Liver (tissue), 8 donors: ENCODE measurements at regions not wholly inside any gene's neighbourhood (a gene's known extent, or its start where the extent isn't known, plus 50 kb on each side); places are given as distances from the start of the nearest gene placed in this dataset.

Experiments
- DNase-seq: peaks from one replicate; pipeline ENCODE4 v3.0.0-alpha.2; 2017; ENCODE audit warnings: low spot score
- H3K27ac ChIP-seq, 2 donors: one replicate each; pipeline ENCODE4 v1.7.0; 2013; ENCODE audit warnings: inconsistent platforms in 2 of 2, low read length in 2 of 2, control low read depth in 1 of 2, low read depth in 1 of 2, mild to moderate bottlenecking in 1 of 2
- H3K27me3 ChIP-seq, 4 donors: one replicate each; pipeline versions ENCODE4 v1.6.1 to v1.7.0; 2013; ENCODE audit warnings: low read length in 3 of 4, inconsistent platforms in 1 of 4, mild to moderate bottlenecking in 1 of 4, moderate library complexity in 1 of 4; ENCODE audit not compliant: control insufficient read depth in 4 of 4, insufficient read depth in 4 of 4
- H3K36me3 ChIP-seq, 4 donors: one replicate each; pipeline versions ENCODE4 v1.6.1 to v1.7.0; 2013; ENCODE audit warnings: low read length in 3 of 4, mild to moderate bottlenecking in 3 of 4, low read depth in 1 of 4, moderate library complexity in 1 of 4; ENCODE audit not compliant: control insufficient read depth in 4 of 4, insufficient read depth in 3 of 4
- H3K4me1 ChIP-seq, 4 donors: one replicate each; pipeline versions ENCODE4 v1.6.1 to v1.7.0; 2013; ENCODE audit warnings: low read length in 3 of 4, mild to moderate bottlenecking in 3 of 4, moderate library complexity in 1 of 4; ENCODE audit not compliant: control insufficient read depth in 4 of 4, insufficient read depth in 4 of 4
- H3K4me3 ChIP-seq, 3 donors: one replicate each; pipeline versions ENCODE4 v1.6.1 to v1.7.0; 2013; ENCODE audit warnings: low read length in 3 of 3, control low read depth in 1 of 3, low read depth in 1 of 3, mild to moderate bottlenecking in 1 of 3
- H3K9ac ChIP-seq, 2 donors: one replicate each; pipeline ENCODE4 v1.7.0; 2013; ENCODE audit warnings: low read length in 2 of 2, mild to moderate bottlenecking in 2 of 2, moderate library complexity in 2 of 2, control low read depth in 1 of 2, low read depth in 1 of 2
- H3K9me3 ChIP-seq, 4 donors: one replicate each; pipeline versions ENCODE4 v1.6.1 to v1.7.0; 2013; ENCODE audit warnings: low read length in 3 of 4; ENCODE audit not compliant: control insufficient read depth in 4 of 4
- ATF3 ChIP-seq: IDR thresholded peaks from 2 replicates; pipeline ENCODE4 v1.6.1; 2016; ENCODE audit warnings: antibody characterized with exemption
- CTCF ChIP-seq: fragments of 150-350 bp; IDR thresholded peaks from 2 replicates; pipeline ENCODE4 v1.5.1; 2017; ENCODE audit warnings: improper control_type of control experiment, low read depth, low read length; ENCODE audit not compliant: missing input control
- EGR1 ChIP-seq, 2 donors: IDR thresholded peaks; 2 replicates each; pipeline ENCODE4 v1.6.1; 2016 to 2018; ENCODE audit warnings: antibody characterized with exemption in 2 of 2, low read depth in 2 of 2
- FOXA1 ChIP-seq: IDR thresholded peaks from 2 replicates; pipeline ENCODE4 v1.6.1; 2016; ENCODE audit warnings: antibody characterized with exemption
- FOXA2 ChIP-seq: IDR thresholded peaks from 2 replicates; pipeline ENCODE4 v1.6.1; 2016; ENCODE audit warnings: antibody characterized with exemption
- GABPA ChIP-seq, 2 donors: IDR thresholded peaks in 1 of 2; conservative IDR thresholded peaks in 1 of 2; 2 replicates each; pipeline ENCODE4 v1.6.1; 2016; ENCODE audit warnings: antibody characterized with exemption in 2 of 2, mild to moderate bottlenecking in 1 of 2, moderate library complexity in 1 of 2
- HNF4A ChIP-seq, 2 donors: conservative IDR thresholded peaks; 2 replicates each; pipeline ENCODE4 v1.6.1; 2016; ENCODE audit warnings: antibody characterized with exemption in 2 of 2, mild to moderate bottlenecking in 2 of 2
- HNF4G ChIP-seq: IDR thresholded peaks from 2 replicates; pipeline ENCODE4 v1.6.1; 2016; ENCODE audit warnings: antibody characterized with exemption
- JUND ChIP-seq, 2 donors: IDR thresholded peaks; 2 replicates each; pipeline ENCODE4 v1.6.1; 2016; ENCODE audit warnings: antibody characterized with exemption in 2 of 2
- MAX ChIP-seq: IDR thresholded peaks from 2 replicates; pipeline ENCODE4 v1.6.1; 2016; ENCODE audit warnings: antibody characterized with exemption
- NR2F2 ChIP-seq: IDR thresholded peaks from 2 replicates; pipeline ENCODE4 v1.6.1; 2016; ENCODE audit warnings: antibody characterized with exemption
- RAD21 ChIP-seq, 2 donors: IDR thresholded peaks; 2 replicates each; pipeline ENCODE4 v1.6.1; 2016; ENCODE audit warnings: antibody characterized with exemption in 2 of 2, mild to moderate bottlenecking in 2 of 2
- REST ChIP-seq: IDR thresholded peaks from 2 replicates; pipeline ENCODE4 v1.6.1; 2016; ENCODE audit warnings: antibody characterized with exemption, mild to moderate bottlenecking
- RXRA ChIP-seq, 2 donors: IDR thresholded peaks; 2 replicates each; pipeline ENCODE4 v1.6.1; 2017 to 2018; ENCODE audit warnings: antibody characterized with exemption in 2 of 2, mild to moderate bottlenecking in 1 of 2
- SP1 ChIP-seq: IDR thresholded peaks from 2 replicates; pipeline ENCODE4 v1.6.1; 2018; ENCODE audit warnings: antibody characterized with exemption, mild to moderate bottlenecking
- TAF1 ChIP-seq: conservative IDR thresholded peaks from 2 replicates; pipeline ENCODE4 v1.6.1; 2016; ENCODE audit warnings: antibody characterized with exemption, mild to moderate bottlenecking
- YY1 ChIP-seq: IDR thresholded peaks from 2 replicates; pipeline ENCODE4 v1.6.1; 2016; ENCODE audit warnings: antibody characterized with exemption, mild to moderate bottlenecking
- ZBTB33 ChIP-seq: IDR thresholded peaks from 2 replicates; pipeline ENCODE4 v1.6.1; 2016; ENCODE audit warnings: antibody characterized with exemption
- WGBS: extraction: QIAGEN DNeasy Blood & Tissue Kit; methylation state at CpG from one replicate; pipeline ENCODE4 v1.1.7; 2013; 5-methylcytosine and 5-hydroxymethylcytosine counted together
- donor health status: healthy.
- donor health status: healthy.
- donor health status: healthy.
- donor health status: healthy.
- donor health status: healthy.

GRCh38 chr16:52066962-52067361 is 480.0 kb downstream of the TOX3 start:
- Histone ChIP-seq H3K9me3 (peaks cover 0 to 4% (median under 1%) of the 10 kb centered on the region in 4 donors), H3K9ac (no peak overlapping the region), H3K4me1 (peaks cover 0 to 12% (median 7%) of the 10 kb centered on the region in 4 donors), H3K27ac (no peak overlapping the region), H3K27me3 (no peaks in the 10 kb centered on the region), H3K4me3 (no peak overlapping the region), H3K36me3 (no peaks in the 10 kb centered on the region)
- DNase-seq: no peak
- WGBS: 42% methylated on average over 2 of the region's 2 CpGs
- TF ChIP-seq CTCF: no peak
- TF ChIP-seq EGR1 (IDR thresholded peaks at IDR 0.05; ENCODE audit: low read depth in 2 of 2): no peak
- no peak for TF ChIP-seq MAX
- TF ChIP-seq YY1: no peak
- TF ChIP-seq JUND (IDR thresholded peaks at IDR 0.05): no peak
- no peak for TF ChIP-seq ZBTB33
- no peak for TF ChIP-seq REST
- TF ChIP-seq SP1: no peak
- TF ChIP-seq NR2F2: no peak
- TF ChIP-seq FOXA1: no peak
- TF ChIP-seq HNF4G: no peak
- no peak for TF ChIP-seq FOXA2
- TF ChIP-seq RXRA (IDR thresholded peaks at IDR 0.05): no peak
- no peak for TF ChIP-seq ATF3
- TF ChIP-seq TAF1: no peak
- TF ChIP-seq RAD21 (IDR thresholded peaks at IDR 0.05): no peak
- no peak for TF ChIP-seq GABPA (IDR thresholded peaks at IDR 0.05 in 1 of 2, conservative IDR thresholded peaks at IDR 0.05 in 1 of 2)
- TF ChIP-seq HNF4A (conservative IDR thresholded peaks at IDR 0.05): no peak
